SU-DHL-6 (cell line): ENCODE measurements at regions not wholly inside any gene's neighbourhood (a gene's known extent, or its start where the extent isn't known, plus 50 kb on each side); places are given as distances from the start of the nearest gene placed in this dataset.

ENCODE experiments used
- H2AFZ ChIP-seq: fragments of 200-600 bp; sonication (generic); 2 replicates; pipeline ENCODE4 v1.6.1; 2014; ENCODE audit warnings: low read depth, mild to moderate bottlenecking, moderate library complexity, mixed read lengths, antibody characterized with exemption, low read length; ENCODE audit not compliant: severe bottlenecking
- H3F3A ChIP-seq: fragments of 200-600 bp; shearing (Covaris generic); 2 replicates; pipeline ENCODE4 v1.6.0; 2016; ENCODE audit warnings: antibody characterized with exemption, mild to moderate bottlenecking; ENCODE audit not compliant: insufficient read depth
- H3K27ac ChIP-seq: fragments of 200-600 bp; sonication (generic); 2 replicates; pipeline ENCODE4 v1.5.1; 2016; ENCODE audit warnings: low read depth, mild to moderate bottlenecking, low read length, moderate library complexity, mixed read lengths
- H3K27me3 ChIP-seq: fragments of 200-600 bp; sonication (generic), shearing (Covaris generic); 2 replicates; pipeline ENCODE4 v1.6.0; 2014; ENCODE audit warnings: mild to moderate bottlenecking, low read length
- H3K36me3 ChIP-seq: fragments of 200-600 bp; sonication (generic); 2 replicates; pipeline ENCODE4 v1.6.1; 2014; ENCODE audit warnings: mild to moderate bottlenecking, low read length, mixed read lengths
- H3K4me2 ChIP-seq: fragments of 300-600, 200-600 bp; shearing (Covaris generic), sonication (generic); 2 replicates; pipeline ENCODE4 v1.6.0; 2014; ENCODE audit warnings: low read length, low read depth, mild to moderate bottlenecking; ENCODE audit not compliant: poor library complexity, severe bottlenecking
- H3K4me3 ChIP-seq: fragments of 200-600 bp; sonication (generic); 2 replicates; pipeline ENCODE4 v1.5.1; 2014; ENCODE audit warnings: antibody characterized with exemption, low read length, mild to moderate bottlenecking, mixed read lengths; ENCODE audit not compliant: insufficient read depth, poor library complexity, severe bottlenecking
- H3K79me2 ChIP-seq: fragments of 200-600 bp; sonication (generic); 2 replicates; pipeline ENCODE4 v1.6.1; 2014; ENCODE audit warnings: mild to moderate bottlenecking, low read length, moderate library complexity; ENCODE audit not compliant: insufficient read depth
- H3K9ac ChIP-seq: fragments of 200-600 bp; sonication (generic); 2 replicates; pipeline ENCODE4 v1.7.0; 2014; ENCODE audit warnings: mild to moderate bottlenecking, low read length
- H3K9me2 ChIP-seq: fragments of 200-600 bp; sonication (generic); replicated peaks from 2 replicates; pipeline ENCODE4 v1.6.1; 2014; ENCODE audit warnings: low read length; ENCODE audit not compliant: insufficient read depth
- H3K9me3 ChIP-seq: fragments of 200-600 bp; sonication (generic); 2 replicates; pipeline ENCODE4 v1.6.1; 2014; ENCODE audit warnings: low read length, mixed read lengths; ENCODE audit not compliant: insufficient read depth
- H4K20me1 ChIP-seq: fragments of 200-600 bp; sonication (generic); 2 replicates; pipeline ENCODE4 v1.6.1; 2014; ENCODE audit warnings: low read depth, mild to moderate bottlenecking, antibody characterized with exemption, low read length, moderate library complexity, mixed read lengths
- EZH2phosphoT487 ChIP-seq: fragments of 200-600 bp; sonication (generic), shearing (Covaris generic); conservative IDR thresholded peaks from 2 replicates; pipeline ENCODE4 v1.6.1; 2018; ENCODE audit warnings: mild to moderate bottlenecking, antibody characterized with exemption, low read length, moderate library complexity, mixed read lengths
- TF ChIP-seq, protein P1 (sequence below): fragments of 200-600 bp; sonication (generic); IDR thresholded peaks from one replicate; pipeline ENCODE4 v1.5.1; 2017; ENCODE audit warnings: antibody characterized with exemption, mild to moderate bottlenecking, low read length, moderate library complexity; ENCODE audit not compliant: insufficient read depth, poor library complexity, severe bottlenecking

DNA sequence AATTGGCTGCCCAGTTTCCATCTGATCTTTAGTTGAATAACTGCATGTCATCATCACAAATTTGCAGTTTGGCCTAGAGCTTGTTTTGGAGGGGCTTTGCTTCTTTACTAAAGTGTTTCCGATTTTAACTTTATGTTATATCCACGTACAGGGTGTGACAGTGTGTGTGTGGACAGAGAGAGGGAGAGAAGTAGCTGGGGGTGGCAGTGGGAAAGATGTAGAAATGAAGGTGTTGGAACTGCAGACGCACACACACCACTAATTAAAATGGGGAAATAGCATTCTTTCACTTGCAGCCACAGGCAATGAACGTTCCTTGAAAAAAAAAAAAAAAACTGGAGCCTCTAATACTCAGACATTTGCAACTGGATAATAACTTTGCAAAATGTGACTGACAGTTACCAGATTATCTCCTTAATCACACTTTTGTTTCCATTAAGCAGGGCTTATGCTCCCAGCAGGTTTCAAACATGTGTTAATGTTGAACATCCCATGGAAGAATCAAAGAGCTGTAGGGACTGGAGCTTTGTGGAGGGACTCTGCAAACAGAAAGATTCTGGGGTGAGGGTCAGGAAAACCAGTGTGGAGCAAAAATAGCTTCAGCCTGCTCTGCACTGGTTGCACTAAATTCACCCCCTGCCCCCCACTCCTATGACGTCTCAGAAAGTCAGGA, 238.1 kb upstream of the TENM4 start:
- Histone ChIP-seq H2AFZ (no peak overlapping the region), H3K27ac (no peak overlapping the region), H3K9me3 (no peaks in the 10 kb centered on the region), H3K4me3 (no peak overlapping the region), H3K27me3 (no peaks in the 10 kb centered on the region), H3F3A (no peaks in the 10 kb centered on the region), H4K20me1 (no peaks in the 10 kb centered on the region), H3K4me2 (no peak overlapping the region), H3K79me2 (no peaks in the 10 kb centered on the region), H3K9ac (no peak overlapping the region), H3K36me3 (no peaks in the 10 kb centered on the region), H3K9me2 (no peaks in the 10 kb centered on the region)
- no peak for TF ChIP-seq EZH2phosphoT487
- TF ChIP-seq, protein P1, sequence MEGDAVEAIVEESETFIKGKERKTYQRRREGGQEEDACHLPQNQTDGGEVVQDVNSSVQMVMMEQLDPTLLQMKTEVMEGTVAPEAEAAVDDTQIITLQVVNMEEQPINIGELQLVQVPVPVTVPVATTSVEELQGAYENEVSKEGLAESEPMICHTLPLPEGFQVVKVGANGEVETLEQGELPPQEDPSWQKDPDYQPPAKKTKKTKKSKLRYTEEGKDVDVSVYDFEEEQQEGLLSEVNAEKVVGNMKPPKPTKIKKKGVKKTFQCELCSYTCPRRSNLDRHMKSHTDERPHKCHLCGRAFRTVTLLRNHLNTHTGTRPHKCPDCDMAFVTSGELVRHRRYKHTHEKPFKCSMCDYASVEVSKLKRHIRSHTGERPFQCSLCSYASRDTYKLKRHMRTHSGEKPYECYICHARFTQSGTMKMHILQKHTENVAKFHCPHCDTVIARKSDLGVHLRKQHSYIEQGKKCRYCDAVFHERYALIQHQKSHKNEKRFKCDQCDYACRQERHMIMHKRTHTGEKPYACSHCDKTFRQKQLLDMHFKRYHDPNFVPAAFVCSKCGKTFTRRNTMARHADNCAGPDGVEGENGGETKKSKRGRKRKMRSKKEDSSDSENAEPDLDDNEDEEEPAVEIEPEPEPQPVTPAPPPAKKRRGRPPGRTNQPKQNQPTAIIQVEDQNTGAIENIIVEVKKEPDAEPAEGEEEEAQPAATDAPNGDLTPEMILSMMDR: no peak

DNA sequence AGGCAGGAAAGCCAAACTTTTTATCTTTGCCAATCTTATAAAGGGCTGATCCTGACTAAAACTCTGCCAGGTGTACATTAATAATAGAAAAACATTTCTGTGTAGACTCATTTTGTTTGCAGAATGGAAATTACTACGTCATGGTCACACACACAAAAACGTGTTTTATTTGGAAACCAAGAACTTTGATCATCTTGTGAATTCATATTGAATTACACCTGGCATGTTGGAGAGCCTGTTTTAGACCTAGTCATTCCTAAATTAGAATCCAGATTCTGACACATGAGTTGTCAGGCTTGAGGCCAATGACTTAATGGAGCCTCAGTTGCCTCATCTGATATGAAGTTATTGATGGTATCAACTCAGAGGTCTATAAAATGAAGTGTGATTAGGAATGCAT, 235.6 kb upstream of the TENM4 start:
- no peak overlapping the region for H3K9ac ChIP-seq
- H2AFZ ChIP-seq: no peak overlapping the region
- H3K9me3 ChIP-seq: no peaks in the 10 kb centered on the region
- TF ChIP-seq, protein P1: no peak
- no peak for TF ChIP-seq EZH2phosphoT487
- H3K36me3 ChIP-seq: no peaks in the 10 kb centered on the region
- H3F3A ChIP-seq: no peaks in the 10 kb centered on the region
- no peaks in the 10 kb centered on the region for H4K20me1 ChIP-seq
- no peak overlapping the region for H3K4me2 ChIP-seq
- no peaks in the 10 kb centered on the region for H3K9me2 ChIP-seq
- no peaks in the 10 kb centered on the region for H3K27me3 ChIP-seq
- H3K27ac ChIP-seq: no peak overlapping the region
- no peaks in the 10 kb centered on the region for H3K79me2 ChIP-seq
- no peak overlapping the region for H3K4me3 ChIP-seq

DNA sequence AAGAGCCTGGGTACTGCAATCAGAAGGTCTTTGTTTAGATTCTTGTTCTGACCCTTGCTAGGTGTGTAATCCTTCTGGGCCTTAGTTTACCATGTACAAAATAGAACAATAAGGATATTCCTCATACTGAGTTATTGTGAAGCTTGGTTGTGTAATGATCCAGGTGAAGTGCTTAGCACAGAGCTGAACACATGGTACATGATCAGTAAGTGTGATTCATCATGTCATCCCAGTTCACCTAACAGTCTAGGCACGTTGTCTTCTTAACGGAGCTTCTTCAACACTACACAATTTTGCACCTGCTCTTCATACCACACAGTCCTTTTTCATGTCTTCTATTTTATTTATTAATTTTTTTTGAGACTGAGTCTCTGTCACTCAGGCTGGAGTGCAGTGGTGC, 234.3 kb upstream of the TENM4 start:
- Histone ChIP-seq H3F3A (no peaks in the 10 kb centered on the region), H3K27ac (no peak overlapping the region), H3K9me3 (no peaks in the 10 kb centered on the region), H2AFZ (no peak overlapping the region), H3K9ac (no peak overlapping the region), H4K20me1 (no peaks in the 10 kb centered on the region), H3K27me3 (no peaks in the 10 kb centered on the region), H3K36me3 (no peaks in the 10 kb centered on the region), H3K4me3 (no peak overlapping the region), H3K79me2 (no peaks in the 10 kb centered on the region), H3K9me2 (no peaks in the 10 kb centered on the region), H3K4me2 (no peak overlapping the region)
- no peak for TF ChIP-seq EZH2phosphoT487
- TF ChIP-seq, protein P1: no peak

DNA sequence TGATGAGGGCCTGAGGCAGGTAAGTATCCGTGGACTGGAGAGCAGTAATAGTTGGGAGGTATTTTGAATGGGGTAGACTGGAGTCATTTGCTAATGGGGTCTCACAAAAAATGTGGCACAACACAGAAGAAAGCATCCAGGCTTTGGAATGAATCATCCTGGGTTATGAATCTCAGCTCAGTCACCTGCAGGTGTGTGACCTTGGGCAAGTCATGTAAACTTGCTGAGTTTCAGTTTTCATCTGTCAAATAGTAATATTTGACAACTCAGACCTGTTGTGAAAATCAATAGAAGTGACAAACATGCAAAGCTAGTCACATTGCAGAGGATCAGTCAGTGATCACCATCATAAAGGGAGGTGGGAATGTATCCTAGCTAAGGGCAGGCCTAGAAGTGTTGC, 232.0 kb upstream of the TENM4 start:
- H3K9me3 ChIP-seq: no peaks in the 10 kb centered on the region
- no peak overlapping the region for H3K9ac ChIP-seq
- no peak overlapping the region for H2AFZ ChIP-seq
- H3K36me3 ChIP-seq: no peaks in the 10 kb centered on the region
- TF ChIP-seq, protein P1: no peak
- no peak for TF ChIP-seq EZH2phosphoT487
- no peaks in the 10 kb centered on the region for H3K9me2 ChIP-seq
- no peaks in the 10 kb centered on the region for H3K79me2 ChIP-seq
- no peak overlapping the region for H3K4me3 ChIP-seq
- H3K27me3 ChIP-seq: no peaks in the 10 kb centered on the region
- H3K4me2 ChIP-seq: no peak overlapping the region
- H3F3A ChIP-seq: no peaks in the 10 kb centered on the region
- H4K20me1 ChIP-seq: no peaks in the 10 kb centered on the region
- H3K27ac ChIP-seq: no peak overlapping the region
